H9 (cell line): ENCODE measurements at regions not wholly inside any gene's neighbourhood (a gene's known extent, or its start where the extent isn't known, plus 50 kb on each side); places are given as distances from the start of the nearest gene placed in this dataset.

Source experiments
- DNase-seq: peaks from one replicate; pipeline ENCODE4 v3.0.0-alpha.2; 2017
- H2AFZ ChIP-seq: one replicate; pipeline ENCODE4 v1.6.1; 2013; ENCODE audit warnings: mild to moderate bottlenecking, low read length, control low read depth, moderate library complexity
- H2AK5ac ChIP-seq: 2 replicates; pipeline ENCODE4 v1.6.1; 2013; ENCODE audit warnings: low read length, control low read depth, mixed read lengths; ENCODE audit not compliant: insufficient read length
- H2BK120ac ChIP-seq: one replicate; pipeline ENCODE4 v1.6.1; 2013; ENCODE audit warnings: low read depth, mild to moderate bottlenecking, low read length, control low read depth, inconsistent platforms; ENCODE audit not compliant: poor library complexity, severe bottlenecking
- H2BK12ac ChIP-seq: 2 replicates; pipeline ENCODE4 v1.6.1; 2013; ENCODE audit warnings: low read length, control low read depth, mixed read lengths, low read depth; ENCODE audit not compliant: insufficient read length
- H2BK15ac ChIP-seq: 2 replicates; pipeline ENCODE4 v1.6.1; 2013; ENCODE audit warnings: low read depth, low read length, control low read depth
- H2BK20ac ChIP-seq: one replicate; pipeline ENCODE4 v1.6.1; 2013; ENCODE audit warnings: low read depth, mild to moderate bottlenecking, low read length, control low read depth, inconsistent platforms; ENCODE audit not compliant: poor library complexity, severe bottlenecking
- H2BK5ac ChIP-seq: 2 replicates; pipeline ENCODE4 v1.6.1; 2013; ENCODE audit warnings: low read length, control low read depth, mixed read lengths; ENCODE audit not compliant: insufficient read length
- H3K14ac ChIP-seq: 2 replicates; pipeline ENCODE4 v1.6.1; 2013; ENCODE audit warnings: low read length, control low read depth; ENCODE audit not compliant: insufficient read depth
- H3K18ac ChIP-seq: 2 replicates; pipeline ENCODE4 v1.6.1; 2013; ENCODE audit warnings: low read depth, mild to moderate bottlenecking, mixed read lengths, low read length, control low read depth; ENCODE audit not compliant: insufficient read length
- H3K23ac ChIP-seq: 2 replicates; pipeline ENCODE4 v1.6.1; 2013; ENCODE audit warnings: low read length, control low read depth, mixed read lengths, low read depth; ENCODE audit not compliant: insufficient read length
- H3K23me2 ChIP-seq: 2 replicates; pipeline ENCODE4 v1.6.1; 2013; ENCODE audit warnings: low read depth, mild to moderate bottlenecking, mixed read lengths, low read length, control low read depth; ENCODE audit not compliant: insufficient read length, poor library complexity, severe bottlenecking
- H3K27ac ChIP-seq: 2 replicates; pipeline ENCODE4 v1.5.1; 2013; ENCODE audit warnings: low read length, control low read depth, mixed read lengths, low read depth; ENCODE audit not compliant: insufficient read length
- H3K27me3 ChIP-seq: 2 replicates; pipeline ENCODE4 v1.6.1; 2013; ENCODE audit warnings: low read length, control low read depth, inconsistent platforms; ENCODE audit not compliant: insufficient read depth
- H3K4ac ChIP-seq: 2 replicates; pipeline ENCODE4 v1.6.1; 2013; ENCODE audit warnings: low read depth, mild to moderate bottlenecking, control low read depth, inconsistent platforms, low read length, moderate library complexity
- H3K4me1 ChIP-seq: 2 replicates; pipeline ENCODE4 v1.6.1; 2013; ENCODE audit warnings: low read length, control low read depth, inconsistent platforms; ENCODE audit not compliant: insufficient read depth
- H3K4me2 ChIP-seq: 2 replicates; pipeline ENCODE4 v1.6.1; 2013; ENCODE audit warnings: low read length, control low read depth, mixed read lengths; ENCODE audit not compliant: insufficient read length, insufficient read depth
- H3K56ac ChIP-seq: 2 replicates; pipeline ENCODE4 v1.6.1; 2013; ENCODE audit warnings: low read depth, mild to moderate bottlenecking, mixed read lengths, low read length, control low read depth; ENCODE audit not compliant: insufficient read length
- H3K79me1 ChIP-seq: 2 replicates; pipeline ENCODE4 v1.6.1; 2013; ENCODE audit warnings: low read depth, mild to moderate bottlenecking, moderate library complexity, low read length, control low read depth, inconsistent platforms; ENCODE audit not compliant: insufficient read depth, poor library complexity, severe bottlenecking
- H3K79me2 ChIP-seq: 2 replicates; pipeline ENCODE4 v1.6.1; 2013; ENCODE audit warnings: low read length, control low read depth, inconsistent platforms; ENCODE audit not compliant: insufficient read depth
- H3K9ac ChIP-seq: 2 replicates; pipeline ENCODE4 v1.6.1; 2013; ENCODE audit warnings: low read length, control low read depth, mixed read lengths; ENCODE audit not compliant: insufficient read length; ENCODE audit errors: extremely low read depth
- H3K9me3 ChIP-seq: one replicate; pipeline ENCODE4 v1.6.1; 2013; ENCODE audit warnings: low read depth, low read length, inconsistent platforms; ENCODE audit not compliant: control insufficient read depth
- H3T11ph ChIP-seq: one replicate; pipeline ENCODE4 v1.6.1; 2013; ENCODE audit warnings: mild to moderate bottlenecking, low read length, control low read depth, inconsistent platforms
- H4K20me1 ChIP-seq: one replicate; pipeline ENCODE4 v1.6.1; 2013; ENCODE audit not compliant: control insufficient read depth, insufficient read length, insufficient read depth
- H4K5ac ChIP-seq: 2 replicates; pipeline ENCODE4 v1.6.1; 2013; ENCODE audit warnings: low read depth, mild to moderate bottlenecking, mixed read lengths, low read length, control low read depth; ENCODE audit not compliant: insufficient read length
- H4K8ac ChIP-seq: replicated peaks from 2 replicates; pipeline ENCODE4 v1.6.1; 2013; ENCODE audit warnings: low read length, control low read depth, mixed read lengths, low read depth; ENCODE audit not compliant: insufficient read length
- H4K91ac ChIP-seq: 2 replicates; pipeline ENCODE4 v1.6.1; 2013; ENCODE audit warnings: low read depth, mild to moderate bottlenecking, moderate library complexity, mixed read lengths, low read length, control low read depth; ENCODE audit not compliant: insufficient read length
- H3K27ac Mint-ChIP-seq, 3 experiments: 2 replicates in 2 of 3; 3 replicates in 1 of 3; pipeline ENCODE4 v1.8.0; 2020 to 2021; ENCODE audit warnings: mixed read lengths in 3 of 3, mild to moderate bottlenecking in 1 of 3, moderate library complexity in 1 of 3
- H3K27me3 Mint-ChIP-seq: 2 replicates; pipeline ENCODE4 v1.8.0; 2021; ENCODE audit warnings: low read depth, mild to moderate bottlenecking, moderate library complexity, mixed read lengths
- H3K36me3 Mint-ChIP-seq, 3 experiments: 2 replicates in 2 of 3; 3 replicates in 1 of 3; pipeline ENCODE4 v1.8.0; 2020 to 2021; ENCODE audit warnings: low read depth in 3 of 3, mixed read lengths in 3 of 3; ENCODE audit not compliant: insufficient read depth in 1 of 3
- H3K4me1 Mint-ChIP-seq, 2 experiments: 2 replicates each; pipeline ENCODE4 v1.8.0; 2020; ENCODE audit warnings: mixed read lengths in 2 of 2
- H3K4me3 Mint-ChIP-seq, 2 experiments: 2 replicates in 1 of 2; 3 replicates in 1 of 2; pipeline ENCODE4 v1.8.0; 2020 to 2021; ENCODE audit warnings: mild to moderate bottlenecking in 2 of 2, mixed read lengths in 2 of 2, moderate library complexity in 1 of 2
- H3K9me3 Mint-ChIP-seq, 2 experiments: 2 replicates in 1 of 2; 3 replicates in 1 of 2; pipeline ENCODE4 v1.8.0; 2020; ENCODE audit warnings: mild to moderate bottlenecking in 2 of 2, mixed read lengths in 2 of 2, moderate library complexity in 1 of 2
- WGBS: extraction: QIAGEN DNeasy Blood & Tissue Kit; methylation state at CpG from one replicate; pipeline ENCODE4 v1.1.7; 2013; ENCODE audit warnings: missing lambda C conversion rate, low lambda C conversion rate, mixed read lengths; ENCODE audit not compliant: insufficient read length; ENCODE audit errors: extremely low coverage; 5-methylcytosine and 5-hydroxymethylcytosine counted together
- TF ChIP-seq, protein P1 (sequence below): fragments of 200-600 bp; sonication (generic); conservative IDR thresholded peaks from 3 replicates; pipeline ENCODE4 v1.8.0; 2021; ENCODE audit warnings: antibody characterized with exemption, mild to moderate bottlenecking

DNA sequence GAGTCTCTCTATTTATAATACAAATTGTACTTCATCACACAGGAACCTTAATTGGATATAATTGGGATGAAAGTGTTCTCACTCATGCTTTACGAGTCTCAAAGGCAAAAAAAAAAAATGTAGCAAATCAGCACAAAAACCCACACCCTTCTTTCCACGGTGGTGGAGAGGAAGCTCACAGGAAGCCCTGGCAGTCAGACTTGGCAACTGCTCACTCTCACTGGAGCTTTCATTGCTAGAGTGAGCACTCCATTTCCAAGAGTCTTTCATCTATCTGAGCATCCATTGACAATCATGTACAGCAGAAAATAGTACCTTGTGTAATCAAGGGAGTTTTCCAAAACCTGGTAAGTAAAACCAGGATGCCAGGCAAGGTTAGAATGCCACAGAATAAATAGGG is 2159.4 kb upstream of the AGA start:
- H4K91ac ChIP-seq: no peak overlapping the region
- no peak overlapping the region for H2BK5ac ChIP-seq
- H3K9me3 Mint-ChIP-seq: no peaks in the 10 kb centered on the region
- H3K36me3 Mint-ChIP-seq: no peaks in the 10 kb centered on the region
- H3K23ac ChIP-seq: no peak overlapping the region
- H4K5ac ChIP-seq: no peak overlapping the region
- H2BK20ac ChIP-seq: no peak overlapping the region
- H3K4me2 ChIP-seq: no peak overlapping the region
- H2AK5ac ChIP-seq: no peak overlapping the region
- TF ChIP-seq, protein P1, sequence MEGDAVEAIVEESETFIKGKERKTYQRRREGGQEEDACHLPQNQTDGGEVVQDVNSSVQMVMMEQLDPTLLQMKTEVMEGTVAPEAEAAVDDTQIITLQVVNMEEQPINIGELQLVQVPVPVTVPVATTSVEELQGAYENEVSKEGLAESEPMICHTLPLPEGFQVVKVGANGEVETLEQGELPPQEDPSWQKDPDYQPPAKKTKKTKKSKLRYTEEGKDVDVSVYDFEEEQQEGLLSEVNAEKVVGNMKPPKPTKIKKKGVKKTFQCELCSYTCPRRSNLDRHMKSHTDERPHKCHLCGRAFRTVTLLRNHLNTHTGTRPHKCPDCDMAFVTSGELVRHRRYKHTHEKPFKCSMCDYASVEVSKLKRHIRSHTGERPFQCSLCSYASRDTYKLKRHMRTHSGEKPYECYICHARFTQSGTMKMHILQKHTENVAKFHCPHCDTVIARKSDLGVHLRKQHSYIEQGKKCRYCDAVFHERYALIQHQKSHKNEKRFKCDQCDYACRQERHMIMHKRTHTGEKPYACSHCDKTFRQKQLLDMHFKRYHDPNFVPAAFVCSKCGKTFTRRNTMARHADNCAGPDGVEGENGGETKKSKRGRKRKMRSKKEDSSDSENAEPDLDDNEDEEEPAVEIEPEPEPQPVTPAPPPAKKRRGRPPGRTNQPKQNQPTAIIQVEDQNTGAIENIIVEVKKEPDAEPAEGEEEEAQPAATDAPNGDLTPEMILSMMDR: no peak
- H3K4ac ChIP-seq: no peak overlapping the region
- H2BK120ac ChIP-seq: no peak overlapping the region
- no peak overlapping the region for H2AFZ ChIP-seq
- no peak overlapping the region for H2BK12ac ChIP-seq
- no peak overlapping the region for H3T11ph ChIP-seq
- no peak overlapping the region for H3K18ac ChIP-seq
- no peak overlapping the region for H3K9ac ChIP-seq
- H3K4me1 ChIP-seq: no peaks in the 10 kb centered on the region
- no peak overlapping the region for H4K8ac ChIP-seq
- H3K56ac ChIP-seq: no peak overlapping the region
- no CpG with 5 or more reads among the region's 2 CpGs for WGBS
- H3K4me3 Mint-ChIP-seq: no peak overlapping the region
- H3K27ac Mint-ChIP-seq: no peak overlapping the region; a peak in 1 of 7 replicates
- no peaks in the 10 kb centered on the region for H3K9me3 ChIP-seq
- H3K79me1 ChIP-seq: no peaks in the 10 kb centered on the region
- DNase-seq: no peak
- no peak overlapping the region for H2BK15ac ChIP-seq
- no peaks in the 10 kb centered on the region for H3K4me1 Mint-ChIP-seq
- no peaks in the 10 kb centered on the region for H3K27me3 Mint-ChIP-seq
- H3K23me2 ChIP-seq: no peaks in the 10 kb centered on the region
- H4K20me1 ChIP-seq: no peaks in the 10 kb centered on the region
- no peaks in the 10 kb centered on the region for H3K79me2 ChIP-seq
- H3K27me3 ChIP-seq: no peaks in the 10 kb centered on the region
- H3K14ac ChIP-seq: no peak overlapping the region
- H3K27ac ChIP-seq: no peak overlapping the region
